ENCODE measurements at regions not wholly inside any gene's neighbourhood (a gene's known extent, or its start where the extent isn't known, plus 50 kb on each side); places are given as distances from the start of the nearest gene placed in this dataset.

GRCh38 chrX:9160698-9161329 is 126.9 kb upstream of the FAM9B start:
- no peak for DNase-seq
- Histone ChIP-seq H3K27ac (no peak overlapping the region), H3K4me3 (no peak overlapping the region), H3K36me3 (replicated peaks in 1 of 2) (no peaks in the 10 kb centered on the region), H3K4me1 (replicated peaks in 1 of 2) (no peaks in the 10 kb centered on the region), H3K27me3 (peaks cover 17% of the 10 kb centered on the region), H3K9me3 (replicated peaks in 1 of 3) (no peaks in the 10 kb centered on the region)
- intact Hi-C loops (cut with DNase I) = no loop called here
- TF ChIP-seq POLR2A (IDR thresholded peaks at IDR 0.05) = no peak
- 83 to 91% (median 88%) methylated on average over 4 of the region's 4 CpGs for WGBS, 4 donors

- Histone ChIP-seq H3K27me3 (peaks cover 17% of the 10 kb centered on the region), H3K9me3 (replicated peaks in 1 of 3) (no peaks in the 10 kb centered on the region), H3K36me3 (replicated peaks in 1 of 2) (no peaks in the 10 kb centered on the region), H3K4me3 (no peak overlapping the region), H3K27ac (no peak overlapping the region), H3K4me1 (replicated peaks in 1 of 2) (no peaks in the 10 kb centered on the region)
- intact Hi-C loops (cut with DNase I) = no loop called here
- TF ChIP-seq CTCF (IDR thresholded peaks at IDR 0.05) (no peak), POLR2A (IDR thresholded peaks at IDR 0.05) (no peak)
- WGBS, 4 donors = 50 to 69% (median 65%) methylated on average over 3 of the region's 3 CpGs
- no peak for DNase-seq
Observed at GRCh38 chrX:9162698-9163097, 128.8 kb upstream of the FAM9B start.

- Histone ChIP-seq H3K27ac (no peak overlapping the region), H3K27me3 (peaks cover 14% of the 10 kb centered on the region), H3K36me3 (replicated peaks in 1 of 2) (no peaks in the 10 kb centered on the region), H3K4me3 (no peak overlapping the region), H3K9me3 (replicated peaks in 1 of 3) (no peaks in the 10 kb centered on the region), H3K4me1 (replicated peaks in 1 of 2) (no peaks in the 10 kb centered on the region)
- DNase-seq = no peak
- TF ChIP-seq POLR2A (IDR thresholded peaks at IDR 0.05) = no peak
- no peak for TF ChIP-seq CTCF (IDR thresholded peaks at IDR 0.05)
- 24 to 40% (median 27%) methylated on average over 5 of the region's 5 CpGs for WGBS, 4 donors
- intact Hi-C loops (cut with DNase I) = no loop called here
Observed at GRCh38 chrX:9163214-9163709, 129.3 kb upstream of the FAM9B start.

GRCh38 chrX:9164086-9164485 is 130.2 kb upstream of the FAM9B start:
- Histone ChIP-seq H3K4me1 (replicated peaks in 1 of 2) (no peaks in the 10 kb centered on the region), H3K9me3 (replicated peaks in 1 of 3) (no peaks in the 10 kb centered on the region), H3K27ac (no peak overlapping the region), H3K36me3 (replicated peaks in 1 of 2) (no peaks in the 10 kb centered on the region), H3K27me3 (peaks cover 8% of the 10 kb centered on the region), H3K4me3 (no peak overlapping the region)
- TF ChIP-seq CTCF (IDR thresholded peaks at IDR 0.05) (no peak), POLR2A (IDR thresholded peaks at IDR 0.05) (no peak)
- DNase-seq = no peak
- WGBS, 4 donors = 85 to 91% (median 88%) methylated on average over 7 of the region's 7 CpGs
- intact Hi-C loops (cut with DNase I) = no loop called here

All from adrenal gland (tissue), 9 donors.